ENCODE measurements at regions not wholly inside any gene's neighbourhood (a gene's known extent, or its start where the extent isn't known, plus 50 kb on each side); places are given as distances from the start of the nearest gene placed in this dataset.

GRCh38 chr2:186205254-186205911 is 280.7 kb upstream of the ZC3H15 start:
- TF ChIP-seq EZH2phosphoT487 (IDR thresholded peaks at IDR 0.05; ENCODE audit: borderline replicate concordance) (no peak), CTCF (conservative IDR thresholded peaks at IDR 0.05; ENCODE audit: low read length) (no peak)

All from Loucy (cell line).